ENCODE measurements at regions not wholly inside any gene's neighbourhood (a gene's known extent, or its start where the extent isn't known, plus 50 kb on each side); places are given as distances from the start of the nearest gene placed in this dataset.

GRCh38 chr12:75814851-75815754 lies 216.5 kb downstream of the PHLDA1 start:
- no peak for TF ChIP-seq CTCF (IDR thresholded peaks at IDR 0.05)
- TF ChIP-seq POLR2A (IDR thresholded peaks at IDR 0.05), result no peak

All from body of pancreas (tissue), 4 donors.